Central memory CD4-positive, alpha-beta T cell (primary cell): ENCODE measurements at regions not wholly inside any gene's neighbourhood (a gene's known extent, or its start where the extent isn't known, plus 50 kb on each side); places are given as distances from the start of the nearest gene placed in this dataset.

Experiments used
- DNase-seq: peaks from one replicate; pipeline ENCODE4 v3.0.0; 2022

DNA sequence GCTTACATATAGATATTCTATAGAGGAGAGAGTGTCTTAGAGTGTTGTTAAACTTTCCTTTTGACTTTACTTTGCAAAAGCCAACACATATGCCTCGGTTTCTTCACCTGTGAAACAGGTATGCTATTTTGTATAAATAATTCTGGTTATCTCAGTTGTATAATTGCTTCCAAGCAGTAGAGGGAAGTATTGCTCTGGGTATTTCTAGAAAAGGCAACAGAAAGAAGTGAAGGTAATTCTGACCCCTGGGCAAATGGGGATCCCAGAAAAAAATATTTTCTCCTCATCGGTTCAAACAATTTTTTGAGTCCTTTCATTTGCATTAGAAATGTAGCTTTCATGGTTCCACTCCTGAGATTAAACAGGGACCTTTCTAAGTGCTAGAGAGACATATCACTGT, 216.5 kb upstream of the SEMA6D start:
- no peak for DNase-seq

DNA sequence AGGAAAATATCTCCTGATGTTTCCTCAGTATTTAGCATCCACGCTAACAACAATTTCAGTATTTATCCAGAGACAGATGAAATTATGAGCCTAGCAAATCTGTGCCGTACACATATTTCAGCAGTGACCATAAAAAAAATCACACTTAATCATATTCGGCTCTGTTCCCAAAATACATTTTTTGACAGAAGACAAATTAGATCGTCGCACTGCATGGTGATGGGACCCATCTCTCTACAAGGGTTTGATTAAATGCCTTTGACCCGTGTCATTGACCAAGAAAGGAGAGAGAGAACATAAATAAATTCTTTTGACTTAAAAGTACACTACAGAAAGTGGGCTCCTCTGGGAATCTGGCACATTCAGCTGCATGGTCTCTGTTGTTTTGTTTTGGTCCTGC, 215.3 kb upstream of the SEMA6D start:
- DNase-seq: no peak

DNA sequence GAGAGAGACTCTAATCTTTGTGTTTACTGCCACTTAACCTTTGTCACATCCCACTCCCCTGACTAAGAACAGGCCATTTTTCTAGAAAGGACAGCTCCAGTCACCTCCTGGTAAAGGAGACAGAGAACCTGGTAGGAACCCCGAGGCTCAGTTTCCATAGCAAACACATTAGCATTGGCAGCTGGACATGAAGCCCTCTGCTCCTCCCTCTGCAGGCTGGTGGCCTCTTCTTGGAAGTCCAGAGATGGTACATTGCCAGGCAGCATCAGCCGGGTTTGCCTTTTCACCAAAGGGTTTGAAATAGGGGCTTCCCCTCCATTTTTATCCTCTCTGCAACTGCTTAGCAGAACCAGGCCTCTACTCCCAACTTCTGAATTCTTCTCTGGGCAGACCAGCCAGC, 213.4 kb upstream of the SEMA6D start:
- DNase-seq: no peak

DNA sequence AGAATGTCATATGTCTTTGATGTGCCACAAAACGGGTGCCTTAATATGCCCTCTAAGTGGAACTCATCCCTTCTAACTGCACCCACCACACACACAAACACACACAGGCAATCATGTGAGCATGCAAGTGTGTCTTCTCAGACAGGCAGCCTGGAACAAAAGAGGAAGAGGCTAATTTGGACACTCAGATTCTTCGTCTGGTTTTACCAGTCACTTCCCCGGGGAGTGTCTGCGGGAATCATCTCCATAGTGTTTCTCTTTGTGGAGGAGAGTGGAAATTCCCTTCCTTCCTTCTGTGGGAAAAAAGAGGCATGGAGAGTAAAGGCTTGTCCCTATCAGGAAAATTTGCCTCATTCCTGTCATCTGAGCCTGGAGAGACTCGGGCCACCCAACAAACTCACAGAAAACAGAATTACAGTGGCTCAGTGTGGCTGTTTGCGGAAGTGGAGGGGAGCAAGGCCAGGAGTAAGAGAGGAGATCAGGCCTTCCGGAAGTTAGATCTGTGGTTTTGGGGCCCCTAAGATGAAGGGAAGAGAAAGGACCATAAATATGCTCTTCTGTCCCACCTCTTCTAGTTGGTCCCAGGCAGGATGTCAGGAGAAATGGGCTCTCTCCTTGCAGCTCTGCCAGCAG, 212.6 kb upstream of the SEMA6D start:
- no peak for DNase-seq

DNA sequence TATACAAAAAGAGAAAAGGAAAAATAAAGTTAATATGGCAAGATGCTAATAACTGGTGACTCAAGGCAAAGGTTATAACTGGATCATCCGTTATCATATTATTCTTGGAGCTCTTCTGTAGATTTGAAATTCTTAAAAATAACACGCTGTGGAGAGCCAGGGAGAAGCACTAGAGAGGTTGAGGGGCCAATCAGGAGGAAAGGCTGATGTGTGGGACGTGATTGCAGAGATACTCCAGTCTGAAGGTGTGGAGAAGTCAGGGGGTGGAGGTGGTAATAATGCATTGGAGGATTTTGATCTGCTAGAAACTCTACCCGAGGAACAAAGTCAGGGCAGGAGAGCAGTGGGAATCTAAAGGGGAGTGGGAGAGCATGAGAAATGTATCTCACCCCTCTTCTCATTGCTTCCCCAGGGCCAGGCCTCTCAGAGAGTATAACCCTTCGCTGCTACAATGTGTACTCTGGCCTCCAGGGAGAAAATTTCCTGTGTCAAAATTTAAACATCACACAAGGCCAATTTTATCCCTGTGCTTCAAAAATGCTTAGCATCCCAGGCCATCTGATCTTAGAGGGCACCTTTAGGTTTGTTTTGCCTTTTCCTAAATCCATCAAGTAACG, 211.5 kb upstream of the SEMA6D start:
- DNase-seq: no peak

DNA sequence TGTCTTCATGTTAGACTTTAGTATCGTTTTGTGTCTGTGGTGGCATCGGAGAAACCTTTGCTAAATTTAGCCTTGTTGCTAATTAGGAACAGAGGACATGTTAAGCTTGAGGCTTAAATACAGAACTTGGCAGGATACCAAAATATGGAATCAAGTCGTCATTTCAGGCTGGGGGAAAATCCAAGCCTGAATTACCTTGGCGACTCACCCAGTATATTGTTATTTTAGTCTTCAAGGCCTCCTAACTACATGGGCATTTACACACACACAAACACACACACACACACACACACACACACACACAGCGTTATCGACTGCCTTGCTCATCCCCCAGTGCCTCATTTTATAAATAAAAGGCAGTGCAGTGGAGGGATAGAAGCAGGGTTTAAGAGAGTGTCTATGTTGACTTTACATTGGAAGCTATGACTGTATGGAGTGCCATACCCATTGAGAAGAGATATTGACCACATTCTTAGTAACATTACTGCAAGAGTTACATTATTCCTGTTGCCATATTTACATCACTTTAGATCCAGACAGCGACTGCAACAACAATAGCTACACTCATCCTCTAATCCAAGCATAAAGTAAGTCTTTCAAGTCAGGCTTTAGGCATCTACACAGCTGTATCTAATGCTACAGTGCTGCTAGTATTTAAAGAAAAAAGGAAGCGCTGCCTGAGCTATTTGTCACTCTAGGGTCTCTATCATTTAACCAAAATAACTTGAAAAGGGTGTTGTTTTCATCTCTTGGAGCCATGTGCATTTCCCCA, 210.8 kb upstream of the SEMA6D start:
- DNase-seq: no peak

DNA sequence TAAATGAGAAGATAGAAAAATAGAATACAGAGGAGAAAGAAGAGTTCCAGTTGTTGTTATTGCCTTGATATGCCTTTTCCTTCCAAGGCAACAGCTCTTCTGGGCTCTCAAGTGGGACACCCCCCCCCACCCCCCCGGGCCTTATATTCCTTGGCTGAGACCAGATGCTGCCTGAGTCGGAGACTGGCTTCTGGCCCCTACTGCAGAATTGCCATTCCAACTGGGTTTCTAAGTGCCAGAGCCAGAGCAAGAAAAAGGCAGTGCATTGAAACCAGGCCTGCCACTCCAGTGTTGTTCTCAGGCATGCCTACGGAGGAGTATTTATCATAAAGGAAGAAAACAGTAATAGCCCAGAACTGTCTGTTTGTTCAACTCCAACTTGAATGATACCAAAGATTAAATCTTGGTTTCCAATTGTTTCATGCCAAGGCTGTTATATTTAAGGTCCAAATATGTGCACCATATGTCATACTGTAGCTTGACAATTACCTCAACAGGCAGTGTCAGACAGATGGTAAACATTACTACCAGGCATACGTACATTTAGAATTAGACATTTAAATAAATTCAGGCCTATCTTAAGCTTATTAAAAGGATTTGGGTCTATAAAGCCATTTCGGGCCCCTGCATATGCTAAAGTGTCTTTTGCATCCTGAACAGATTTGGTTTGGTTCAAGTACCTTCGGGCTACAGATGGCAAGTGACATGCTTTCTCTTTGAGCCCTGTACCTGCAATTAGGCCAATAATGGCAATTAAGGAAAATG, 209.9 kb upstream of the SEMA6D start:
- no peak for DNase-seq

DNA sequence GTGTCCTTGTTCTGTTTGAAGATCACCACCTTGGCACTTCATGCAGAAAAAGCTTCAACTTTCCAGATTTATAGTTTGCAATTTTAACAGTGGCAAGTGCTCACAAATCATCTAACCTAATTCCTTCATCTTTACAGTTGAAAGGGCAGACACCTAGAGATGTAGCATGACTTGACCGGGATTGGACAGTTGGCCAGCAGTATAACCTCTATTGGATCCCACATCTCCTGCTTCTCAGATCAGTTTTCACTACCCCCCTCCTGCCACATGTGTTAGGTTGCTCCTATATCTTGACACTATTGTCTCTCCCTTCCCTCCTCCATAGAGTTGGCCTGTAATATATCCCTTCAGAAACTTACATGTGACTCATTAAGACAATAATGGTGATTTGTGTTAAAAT, 206.0 kb upstream of the SEMA6D start:
- no peak for DNase-seq

DNA sequence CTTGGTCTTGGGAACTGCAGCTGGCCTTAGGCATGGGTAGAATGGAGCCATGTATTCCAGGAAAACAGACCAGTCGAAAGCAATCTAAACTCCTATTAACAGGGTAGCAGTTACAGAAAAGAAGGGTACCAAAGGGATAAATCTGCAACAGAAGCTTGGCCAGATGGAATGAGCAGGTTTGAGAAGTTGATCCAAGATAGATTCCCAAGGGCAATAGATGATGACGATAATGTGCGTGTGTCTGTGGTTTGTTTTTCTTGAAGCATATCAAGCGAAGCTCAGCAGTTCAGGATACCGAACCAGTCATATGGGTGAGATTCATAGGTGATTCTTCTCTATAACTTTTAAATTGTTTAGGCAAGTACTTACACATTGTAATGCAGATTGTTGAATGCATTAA, 203.8 kb upstream of the SEMA6D start:
- DNase-seq: no peak

DNA sequence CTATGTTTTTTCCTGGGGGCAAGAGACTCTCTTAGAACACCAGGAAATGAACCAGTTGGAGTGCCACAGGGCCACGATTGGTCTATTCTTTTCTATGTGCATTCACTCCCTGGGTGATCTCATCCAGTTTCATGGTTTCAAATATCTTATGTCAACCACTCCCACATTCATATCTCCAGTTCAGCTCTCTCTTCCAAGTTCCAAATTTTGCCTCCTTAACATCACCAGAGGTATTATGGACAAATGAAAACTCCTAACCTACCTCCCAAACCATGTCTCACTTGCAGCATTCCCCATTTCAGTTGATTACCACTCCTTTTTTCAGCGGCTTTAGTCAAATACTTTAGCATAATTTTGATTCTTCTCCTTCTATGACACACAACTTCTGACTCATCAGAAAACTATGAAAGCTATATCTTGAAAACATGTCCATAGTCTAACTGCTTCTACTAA, 203.1 kb upstream of the SEMA6D start:
- no peak for DNase-seq

DNA sequence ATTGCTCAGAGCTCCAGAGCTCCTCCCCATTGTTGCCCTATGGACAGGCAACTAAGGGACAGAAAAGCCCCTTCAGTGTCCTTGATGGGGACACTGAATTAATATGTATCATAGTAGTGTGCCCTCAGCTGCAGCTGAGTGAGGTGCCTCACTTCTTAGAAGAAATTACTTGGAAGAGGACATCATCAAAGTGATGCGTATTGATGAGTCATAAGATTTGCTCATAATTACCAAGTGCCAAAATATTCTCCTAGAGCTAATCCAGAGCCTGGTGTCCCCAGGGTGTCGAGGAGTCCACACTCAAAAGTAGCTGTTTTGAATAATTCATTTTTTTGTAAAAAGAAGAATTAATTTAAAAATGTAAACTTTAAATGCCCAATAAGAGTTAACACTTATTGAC, 200.7 kb upstream of the SEMA6D start:
- no peak for DNase-seq

DNA sequence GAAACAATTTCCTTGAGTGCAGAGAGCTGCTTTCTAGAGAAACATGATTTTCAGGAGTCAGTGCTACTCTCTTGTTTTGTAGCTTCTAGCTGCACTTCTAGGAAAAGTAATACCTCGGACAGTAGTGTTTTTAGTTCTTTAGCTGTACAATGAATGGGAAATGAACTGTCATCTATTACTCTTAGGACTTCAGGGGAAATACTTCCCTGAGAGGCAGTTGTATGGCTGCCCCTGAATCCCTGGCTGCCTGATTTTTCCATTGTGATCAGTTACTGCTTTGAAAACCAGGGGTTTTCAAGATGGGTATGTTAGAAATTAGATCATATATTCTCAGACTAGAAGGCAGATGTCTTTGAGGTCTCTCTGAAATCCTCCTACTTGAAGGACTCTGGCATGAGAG, 200.3 kb upstream of the SEMA6D start:
- no peak for DNase-seq

DNA sequence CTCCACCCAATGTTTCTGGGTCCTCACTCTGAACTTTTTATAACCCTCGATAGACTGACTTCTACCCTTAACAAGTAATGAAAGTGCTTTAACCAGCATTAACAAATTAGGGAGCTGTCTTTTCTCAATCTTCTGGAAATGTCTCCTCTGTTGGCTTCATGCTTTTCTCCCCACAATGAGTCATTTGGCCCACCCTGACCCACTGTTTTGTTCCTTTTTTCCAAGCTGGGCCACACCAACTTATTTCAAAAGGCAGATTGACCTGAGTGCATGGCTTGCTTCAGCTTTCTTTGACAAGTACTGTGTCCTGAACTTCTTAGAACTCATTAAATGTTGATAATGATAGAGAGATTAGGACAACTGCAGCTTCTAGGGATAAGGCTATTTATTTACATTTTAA, 199.6 kb upstream of the SEMA6D start:
- DNase-seq: no peak

DNA sequence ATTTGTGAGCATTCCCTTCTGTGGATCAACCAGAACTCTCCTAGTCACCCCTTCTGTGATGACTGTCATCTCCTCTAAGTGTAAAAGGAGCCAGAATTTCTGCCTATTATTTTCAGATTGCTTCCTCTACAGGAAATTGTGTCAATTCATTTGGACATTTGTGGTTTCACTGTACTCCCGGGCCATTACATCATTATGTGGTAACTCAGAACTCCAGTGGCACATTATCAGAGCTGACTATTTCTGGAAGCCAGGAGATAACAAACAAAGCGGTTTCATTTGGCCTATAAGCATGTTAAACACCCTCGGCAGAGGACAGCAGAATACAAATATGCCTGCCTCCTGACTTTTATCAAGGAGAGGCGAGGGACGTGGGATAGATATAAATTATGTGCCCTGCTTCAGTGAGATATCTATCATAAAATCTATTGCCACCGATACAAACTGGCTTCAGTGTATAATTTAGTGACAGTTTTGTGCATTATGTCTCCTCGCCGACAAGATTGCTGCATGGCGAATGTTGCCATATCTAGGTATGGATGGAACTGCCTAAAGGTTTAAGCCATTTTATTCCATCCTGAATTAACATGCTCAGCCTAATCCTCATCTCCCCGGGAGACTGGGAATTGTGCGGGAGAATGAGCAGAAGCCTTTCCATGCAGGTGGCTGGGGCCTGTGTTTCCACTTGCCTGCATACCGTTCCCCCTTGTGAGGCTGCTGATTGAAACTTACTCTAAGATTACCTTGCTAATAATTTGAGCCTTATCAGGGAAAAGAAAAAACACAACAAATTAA, 193.4 kb upstream of the SEMA6D start:
- DNase-seq: no peak

DNA sequence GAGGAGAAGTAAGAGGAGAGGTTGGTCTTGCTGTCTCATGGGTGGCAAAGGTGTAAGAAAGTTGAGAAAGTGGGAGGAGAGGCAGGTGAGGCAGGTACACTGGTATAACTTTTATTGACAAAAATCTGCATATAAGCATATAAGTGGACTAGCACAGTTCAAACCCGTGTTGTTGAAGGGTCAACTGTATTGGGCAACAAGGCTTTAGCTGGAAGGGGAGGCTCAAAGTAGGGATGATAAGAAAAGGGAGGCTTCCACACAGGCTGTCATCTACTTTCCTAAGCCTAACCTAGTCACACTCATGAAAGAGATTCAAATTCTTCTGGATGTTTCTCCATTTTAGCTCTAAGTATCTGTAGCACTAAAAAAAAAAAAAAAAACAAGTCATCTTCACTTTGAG, 188.1 kb upstream of the SEMA6D start:
- no peak for DNase-seq

DNA sequence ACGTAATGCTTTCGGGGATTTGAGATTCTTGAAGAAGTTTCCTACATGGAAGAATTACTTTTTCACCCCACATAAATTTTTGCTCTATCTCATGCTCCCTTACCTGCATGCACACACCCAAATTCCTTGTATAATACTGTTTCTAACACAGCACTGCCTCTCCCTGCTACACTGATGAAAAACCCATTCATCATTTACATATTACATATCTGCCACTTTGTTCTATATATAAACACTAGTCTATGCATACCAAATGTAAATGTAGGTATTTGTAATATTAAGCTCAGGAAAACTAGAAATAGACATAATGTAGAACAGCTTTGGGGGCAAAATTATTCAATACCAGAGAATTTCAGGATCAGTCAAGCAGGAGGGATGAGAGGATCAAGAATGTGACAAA, 182.6 kb upstream of the SEMA6D start:
- no peak for DNase-seq

DNA sequence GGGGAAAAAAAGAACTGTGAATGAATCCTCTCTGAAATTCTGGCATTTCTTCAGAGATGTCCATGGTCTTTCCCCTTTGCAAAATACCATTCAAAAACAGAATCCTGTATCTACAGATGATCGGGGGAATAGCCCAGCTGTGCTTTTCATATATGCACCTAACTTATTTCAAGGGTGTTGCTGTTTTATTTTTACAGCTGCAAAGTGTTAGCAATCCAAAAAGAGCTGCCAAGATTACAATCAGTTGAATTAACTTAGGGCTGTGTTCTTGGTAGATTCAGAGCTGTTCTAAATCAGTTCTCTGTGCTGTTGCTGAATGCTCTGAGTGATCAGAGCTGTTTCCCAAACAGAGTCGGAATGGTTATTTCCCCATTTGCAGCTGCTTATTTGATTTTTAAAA, 175.7 kb upstream of the SEMA6D start:
- DNase-seq: no peak

DNA sequence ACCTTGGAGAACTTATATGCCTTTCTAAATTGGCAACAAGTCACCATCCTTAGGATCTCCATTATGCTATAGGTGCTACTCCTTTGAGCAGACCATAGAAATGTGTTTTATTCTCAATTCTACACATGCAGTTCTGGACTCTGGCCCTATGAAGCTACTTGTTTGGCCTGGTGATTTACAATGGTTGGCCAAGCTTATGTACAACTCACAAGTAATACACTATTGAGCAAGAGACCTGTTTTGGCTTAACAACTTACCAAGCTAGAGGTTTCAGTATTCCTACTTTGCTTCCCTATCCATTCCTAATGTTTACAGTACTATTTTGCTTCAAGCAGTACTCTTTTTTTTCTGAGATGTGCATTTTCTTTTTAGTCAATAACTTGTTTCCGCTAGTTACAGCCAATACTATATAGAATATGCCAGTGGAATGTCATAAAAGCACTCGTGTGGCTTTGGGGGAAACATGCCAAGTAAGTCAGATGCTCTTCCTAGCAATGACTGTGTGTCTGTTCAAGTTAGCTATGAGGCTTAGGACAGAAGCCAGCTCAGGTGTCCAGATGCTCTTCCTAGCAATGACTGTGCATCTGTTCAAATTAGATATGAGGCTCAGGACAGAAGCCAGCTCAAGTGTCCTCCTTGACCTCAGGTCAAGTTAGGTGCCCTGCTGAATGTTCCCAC, 174.9 kb upstream of the SEMA6D start:
- no peak for DNase-seq

DNA sequence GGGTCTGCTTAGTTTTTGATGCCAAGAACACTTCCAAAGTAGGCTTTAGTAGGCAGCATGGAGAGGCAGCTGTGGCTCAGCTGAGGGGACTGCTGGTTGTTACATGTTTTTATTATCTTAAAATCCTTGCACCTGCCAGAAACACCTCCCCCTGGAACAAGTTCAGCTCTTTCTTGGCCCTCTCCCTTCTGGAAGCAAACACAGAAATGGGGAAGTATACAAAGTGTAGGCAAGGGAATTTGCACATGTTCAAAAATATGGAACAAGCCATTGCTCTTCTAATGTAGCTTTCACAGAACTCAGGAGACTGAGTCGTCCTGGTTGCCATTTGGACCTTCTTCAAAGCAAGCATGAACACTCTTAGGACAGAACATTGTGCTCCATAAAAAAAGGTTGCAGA, 169.1 kb upstream of the SEMA6D start:
- no peak for DNase-seq

DNA sequence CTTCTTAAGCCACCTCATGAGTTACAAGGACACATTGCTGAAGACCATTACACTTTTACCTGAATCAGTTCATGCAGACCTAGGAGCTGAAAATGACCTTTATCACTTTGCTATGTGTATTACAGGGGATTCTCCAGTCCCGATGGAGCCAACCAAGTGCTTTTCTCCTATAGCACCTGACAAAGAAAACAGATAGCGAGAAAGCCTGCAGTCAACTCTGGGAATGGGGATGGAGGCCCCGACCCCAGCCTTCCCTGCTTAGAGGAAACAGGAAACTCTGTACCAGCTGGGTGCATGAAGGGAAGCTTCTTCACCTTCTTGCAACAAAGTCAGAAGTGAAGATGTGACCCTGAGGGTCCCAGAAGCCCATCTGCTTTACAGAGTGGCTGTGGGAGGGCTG, 168.3 kb upstream of the SEMA6D start:
- DNase-seq: no peak

DNA sequence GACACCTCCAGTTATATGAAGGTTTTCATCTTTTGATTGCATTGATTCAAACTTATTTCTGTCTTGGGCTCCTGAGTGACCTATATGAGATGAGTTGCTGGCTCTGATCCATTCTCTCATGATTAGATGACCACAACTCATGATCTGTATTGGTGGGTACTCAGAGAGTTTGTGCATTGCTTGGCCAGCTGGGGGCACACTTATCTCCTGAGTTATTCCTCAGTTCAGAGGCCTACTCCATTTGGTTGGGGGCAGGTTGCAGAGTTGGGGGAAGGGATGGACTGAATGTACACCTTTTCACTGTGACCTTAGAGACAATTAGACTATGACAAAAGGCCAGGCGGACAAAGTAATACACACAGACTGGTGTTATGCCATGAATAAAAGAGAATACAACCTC, 166.2 kb upstream of the SEMA6D start:
- DNase-seq: no peak

DNA sequence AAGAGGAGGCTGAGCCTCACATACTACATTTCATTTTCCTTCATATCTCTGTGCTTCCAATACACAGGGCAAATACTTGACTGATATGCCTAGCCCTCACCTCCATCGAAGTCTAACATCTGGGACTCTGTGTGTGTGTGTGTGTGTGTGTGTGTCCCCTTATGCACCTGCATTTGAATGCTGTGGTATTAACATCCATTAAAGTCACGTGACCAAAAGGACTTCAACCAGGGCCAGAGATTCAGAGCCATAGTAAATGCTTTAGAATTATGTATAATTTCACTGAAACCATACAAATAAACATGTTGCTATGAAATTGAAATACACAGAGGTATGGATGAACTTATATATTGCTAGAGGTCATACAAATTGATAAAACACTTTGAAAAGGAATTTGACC, 165.8 kb upstream of the SEMA6D start:
- DNase-seq: no peak
